CD1c-positive myeloid dendritic cell (primary cell): ENCODE measurements at regions not wholly inside any gene's neighbourhood (a gene's known extent, or its start where the extent isn't known, plus 50 kb on each side); places are given as distances from the start of the nearest gene placed in this dataset.
A peak's percentile ranks its signal among the peaks of the same experiment; 100 is the strongest.
"Not testable (repeated sequence)": the region's sequence is repeated elsewhere in the genome, so short reads cannot be mapped to it uniquely, and the experiment has no call there.

Experiments
- DNase-seq: peaks from one replicate; pipeline ENCODE4 v3.0.0-alpha.2; 2016; ENCODE audit errors: extremely low spot score

DNA sequence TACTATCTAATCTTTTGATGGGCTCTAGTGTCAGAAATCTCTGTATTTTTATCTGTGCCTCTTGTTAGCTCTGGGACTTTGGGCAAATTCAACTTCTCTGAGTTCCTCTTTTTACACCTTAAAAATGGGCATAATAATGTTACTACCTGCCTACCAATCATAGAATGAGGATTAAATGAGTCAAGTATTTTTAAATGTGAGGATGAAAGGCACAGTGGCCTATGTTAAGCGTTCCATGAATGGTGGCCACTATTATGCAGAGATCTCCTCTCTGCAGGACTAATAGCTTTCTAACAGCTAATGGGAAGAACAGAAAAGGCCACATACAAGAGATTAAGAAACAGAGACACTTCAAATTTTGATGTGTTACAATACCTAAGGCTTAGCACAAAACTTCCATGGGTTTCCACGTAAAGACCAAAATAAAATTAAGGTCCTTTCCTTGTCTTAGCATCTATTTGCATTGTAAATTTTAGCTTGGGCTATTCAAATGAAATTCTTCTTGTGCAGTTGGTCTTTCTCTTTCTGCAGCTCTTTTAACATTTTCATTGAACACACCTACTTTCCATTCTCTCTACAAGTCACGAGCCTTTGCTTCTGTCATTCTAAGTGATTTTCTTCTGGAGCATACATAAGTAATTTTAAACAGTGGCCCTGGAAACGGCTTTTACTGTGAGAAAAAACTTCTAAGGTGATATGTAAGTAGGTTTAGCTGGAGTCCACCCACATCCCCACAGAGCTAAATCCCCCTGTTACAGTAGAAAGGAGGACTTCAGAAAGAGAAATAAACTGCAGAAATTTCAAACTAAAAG lies 117.9 kb upstream of the MED14 start:
- DNase-seq, result no peak

DNA sequence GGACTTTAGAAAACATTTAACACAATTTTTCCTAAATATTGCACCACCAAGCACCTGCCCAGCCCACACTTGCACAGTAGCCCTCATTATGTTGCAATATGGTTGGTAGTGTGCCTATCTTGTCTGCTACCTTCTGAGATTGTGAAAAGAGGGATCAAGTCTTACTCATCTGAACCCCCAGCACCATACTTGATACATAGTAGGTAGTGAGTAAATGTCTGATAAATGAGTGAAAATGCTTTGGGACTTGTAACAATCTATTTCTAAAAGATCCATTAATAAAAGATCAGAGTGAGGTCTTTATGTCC lies 118.4 kb upstream of the MED14 start:
- no peak for DNase-seq

DNA sequence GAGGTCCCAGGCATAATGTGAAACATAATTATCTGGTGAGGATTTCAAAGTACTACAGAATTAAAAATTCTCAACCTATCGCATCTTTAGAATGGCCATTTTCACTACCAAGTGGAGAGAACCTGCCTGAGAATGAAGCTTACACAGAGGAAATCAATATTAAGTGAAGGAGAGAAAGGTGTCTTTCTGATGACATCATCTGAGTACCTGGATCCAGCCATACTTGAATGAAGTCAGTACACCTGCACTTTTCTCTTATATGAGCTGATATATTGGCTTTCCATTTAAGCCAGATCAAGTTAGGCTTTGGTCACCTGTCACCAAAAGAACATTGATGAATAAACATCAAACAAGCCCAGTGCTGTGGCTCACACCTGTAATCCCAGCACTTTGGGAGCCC lies 118.9 kb upstream of the MED14 start:
- no peak for DNase-seq

DNA sequence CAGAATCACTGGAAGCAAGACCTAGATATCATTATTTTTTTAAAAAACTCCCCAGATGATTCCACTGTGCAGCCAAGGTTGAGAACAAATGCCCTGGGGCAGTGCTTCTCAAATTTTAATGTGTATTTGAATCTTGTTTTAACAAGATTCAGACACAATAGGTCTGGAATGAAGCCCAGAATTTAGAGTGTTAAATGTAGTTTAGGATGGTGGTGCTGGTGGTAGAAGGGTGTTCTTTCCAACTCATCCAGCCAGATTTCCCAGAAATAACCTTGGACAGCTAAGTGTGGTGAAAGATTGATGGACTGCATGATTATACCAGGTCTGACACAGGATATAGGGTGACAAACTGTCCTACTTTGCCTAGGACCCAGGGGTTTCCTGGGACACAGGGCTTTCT lies 120.1 kb upstream of the MED14 start:
- DNase-seq, result no peak

DNA sequence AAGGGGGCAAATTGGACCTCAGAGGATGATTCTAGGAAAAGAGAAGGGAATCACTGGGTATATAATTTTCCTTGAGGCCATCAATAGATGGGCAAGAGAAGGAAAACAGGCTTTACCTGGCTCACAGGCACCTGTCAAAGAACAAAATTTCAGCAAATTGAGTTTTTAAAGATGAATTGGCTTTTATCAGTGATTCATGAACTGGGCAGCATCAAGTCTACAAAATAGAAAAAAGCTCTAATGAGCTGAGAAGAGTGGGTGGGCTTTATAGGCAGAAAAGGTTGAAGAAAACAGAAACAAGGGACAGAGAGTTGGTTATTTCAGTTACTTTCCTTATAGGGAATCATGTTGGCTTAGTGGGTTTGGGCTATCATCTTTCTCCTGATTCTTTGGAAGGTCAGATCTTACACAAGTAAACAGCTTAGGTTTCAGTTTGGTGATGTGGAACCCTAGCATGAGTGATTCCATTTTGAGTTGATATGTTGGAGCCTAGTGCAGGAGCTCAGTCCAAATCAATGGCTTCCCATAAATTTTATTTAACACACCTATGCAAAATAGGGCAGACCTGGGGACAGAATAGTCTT lies 120.7 kb upstream of the MED14 start:
- no peak for DNase-seq

DNA sequence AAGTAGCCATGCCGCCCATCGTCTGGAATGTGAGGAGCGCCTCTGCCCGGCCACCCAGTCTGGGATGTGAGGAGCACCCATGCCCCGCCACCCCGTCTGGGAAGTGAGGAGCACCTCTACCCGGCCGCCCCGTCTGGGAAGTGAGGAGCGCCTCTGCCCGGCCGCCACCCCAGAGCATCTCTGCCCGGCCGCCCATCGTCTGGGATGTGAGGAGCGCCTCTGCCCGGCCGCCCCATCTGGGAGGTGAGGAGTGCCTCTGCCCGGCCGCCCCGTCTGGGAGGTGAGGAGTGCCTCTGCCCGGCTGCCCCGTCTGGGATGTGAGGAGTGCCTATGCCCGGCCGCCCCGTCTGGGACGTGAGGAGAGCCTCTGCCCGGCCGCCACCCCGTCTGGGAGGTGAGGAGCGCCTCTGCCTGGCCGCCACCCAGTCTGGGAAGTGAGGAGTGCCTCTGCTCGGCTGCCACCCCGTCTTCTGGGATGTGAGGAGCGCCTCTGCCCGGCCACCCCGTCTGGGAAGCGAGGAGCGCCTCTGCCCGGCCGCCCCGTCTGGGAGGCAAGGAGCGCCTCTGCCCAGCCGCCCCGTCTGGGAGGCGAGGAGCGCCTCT lies 126.7 kb upstream of the MED14 start:
- DNase-seq, result not testable (repeated sequence)

DNA sequence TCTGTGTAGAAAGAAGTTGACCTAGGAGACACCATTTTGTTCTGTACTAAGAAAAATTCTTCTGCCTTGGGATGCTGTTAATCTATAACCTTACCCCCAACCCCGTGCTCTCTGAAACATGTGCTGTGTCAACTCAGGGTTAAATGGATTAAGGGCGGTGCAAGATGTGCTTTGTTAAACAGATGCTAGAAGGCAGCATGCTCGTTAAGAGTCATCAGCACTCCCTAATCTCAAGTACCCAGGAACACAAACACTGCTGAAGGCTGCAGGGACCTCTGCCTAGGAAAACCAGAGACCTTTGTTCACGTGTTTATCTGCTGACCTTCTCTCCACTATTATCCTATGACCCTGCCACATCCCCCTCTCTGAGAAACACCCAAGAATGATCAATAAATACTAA lies 127.9 kb upstream of the MED14 start:
- not testable (repeated sequence) for DNase-seq

DNA sequence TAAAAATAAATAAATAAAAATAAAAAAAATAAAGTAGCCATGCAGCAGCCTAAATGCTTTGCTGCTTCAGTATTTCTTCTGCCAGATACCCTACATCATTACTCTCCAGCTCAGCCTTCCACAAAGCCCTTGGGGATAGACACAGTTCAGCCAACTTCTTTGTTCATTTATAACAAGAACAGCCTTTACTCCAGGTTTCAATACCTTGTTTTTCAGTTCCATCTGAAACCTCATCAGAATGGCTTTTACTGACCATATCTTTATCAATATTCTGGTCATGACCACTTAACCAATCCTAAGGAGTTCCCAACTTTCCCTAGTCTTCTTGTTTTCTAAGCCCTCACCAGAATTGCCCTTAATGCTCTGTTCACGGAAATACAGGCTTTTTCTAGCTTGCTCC lies 128.3 kb upstream of the MED14 start:
- DNase-seq, result no peak

DNA sequence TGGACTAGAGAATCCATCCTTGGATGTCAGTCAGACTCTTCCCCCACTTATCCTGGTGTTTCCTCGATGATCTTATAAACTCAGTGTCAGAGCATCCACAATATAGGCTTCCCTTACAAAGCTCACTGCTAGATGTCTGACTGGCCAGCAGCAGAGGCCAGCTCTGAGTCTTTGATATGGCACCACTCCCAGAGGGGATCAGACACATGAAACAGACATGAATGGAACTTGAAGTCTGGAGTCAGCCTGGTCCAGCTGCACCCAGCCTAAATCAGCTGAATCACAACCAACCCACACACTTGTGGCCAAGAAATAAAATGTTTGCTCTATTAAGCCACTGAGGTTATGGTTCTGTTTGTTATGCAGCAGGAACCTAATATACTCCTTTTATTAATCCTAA lies 129.6 kb upstream of the MED14 start:
- DNase-seq, result no peak

DNA sequence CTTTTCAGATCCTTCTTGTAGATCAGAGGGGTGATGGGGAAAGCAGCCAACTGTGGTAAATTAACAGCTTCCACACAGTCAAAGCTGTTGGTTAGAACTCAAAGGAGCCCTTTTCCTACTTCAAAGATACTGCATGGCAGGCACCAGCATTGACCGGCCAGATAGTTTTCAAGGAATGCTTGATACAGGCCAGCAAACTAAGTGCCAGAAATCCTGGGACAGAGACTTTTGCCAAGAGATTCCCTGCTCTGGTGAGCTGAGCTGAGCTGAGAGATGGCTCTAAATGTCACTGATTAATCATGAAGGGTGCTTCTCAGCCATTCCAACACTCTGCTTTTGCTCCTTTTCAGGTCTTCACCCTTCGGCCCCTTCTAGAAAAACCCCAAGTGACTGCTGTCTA lies 131.6 kb upstream of the MED14 start:
- no peak for DNase-seq

DNA sequence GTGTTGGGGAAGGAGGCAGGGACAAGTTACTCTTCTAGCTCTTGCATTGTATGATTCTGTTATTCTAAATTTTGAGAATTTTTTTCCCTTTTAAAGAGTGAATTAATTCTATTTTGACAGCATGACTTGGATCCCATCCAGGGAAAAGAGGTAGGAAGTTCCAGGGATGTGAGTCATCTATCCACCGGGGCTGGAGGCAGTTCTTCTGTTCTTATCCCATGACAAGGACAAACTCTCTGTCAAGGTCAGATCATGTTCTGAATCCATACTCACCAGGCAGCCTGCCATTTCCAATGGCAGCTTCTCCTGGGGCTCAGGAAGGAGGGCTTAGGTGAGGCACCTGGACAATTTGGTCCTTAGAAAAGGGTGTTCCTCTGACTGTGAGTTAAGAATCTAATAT lies 132.0 kb upstream of the MED14 start:
- DNase-seq, result no peak

DNA sequence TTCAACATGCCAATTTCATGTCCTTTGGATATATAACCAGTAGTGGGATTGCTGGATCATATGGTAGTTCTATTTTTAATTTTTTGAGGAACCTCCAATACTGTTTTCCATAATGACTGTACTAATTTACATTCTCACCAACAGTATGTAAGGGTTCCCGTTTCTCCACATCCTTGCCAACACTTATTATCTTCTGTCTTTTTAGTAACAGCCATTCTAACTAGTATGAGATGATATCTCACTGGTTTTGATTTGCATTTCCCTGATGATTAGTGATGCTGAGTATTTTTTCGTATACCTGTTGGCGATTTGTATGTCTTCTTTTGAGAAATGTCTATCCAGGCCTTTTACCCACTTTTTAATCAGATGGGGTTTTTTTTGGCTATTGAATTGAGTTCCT lies 133.5 kb upstream of the MED14 start:
- DNase-seq, result no peak

DNA sequence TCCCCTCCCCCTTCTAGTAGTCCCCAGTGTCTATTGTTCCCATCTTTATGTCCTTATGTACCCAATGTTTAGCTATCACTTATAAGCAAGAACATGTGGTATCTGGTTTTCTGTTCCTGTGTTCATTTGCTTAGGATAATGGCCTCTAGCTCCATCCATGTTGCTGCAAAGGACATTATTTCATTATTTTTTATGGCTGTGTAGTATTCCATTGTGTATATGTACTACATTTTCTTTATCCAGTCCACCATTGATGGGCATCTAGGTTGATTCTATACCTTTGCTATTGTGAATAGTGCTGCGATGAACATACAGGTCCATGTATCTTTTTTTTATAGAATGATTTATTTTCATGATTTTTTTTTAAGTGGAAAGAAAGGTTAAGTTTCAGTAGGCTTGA lies 135.6 kb upstream of the MED14 start:
- DNase-seq, result not testable (repeated sequence)

DNA sequence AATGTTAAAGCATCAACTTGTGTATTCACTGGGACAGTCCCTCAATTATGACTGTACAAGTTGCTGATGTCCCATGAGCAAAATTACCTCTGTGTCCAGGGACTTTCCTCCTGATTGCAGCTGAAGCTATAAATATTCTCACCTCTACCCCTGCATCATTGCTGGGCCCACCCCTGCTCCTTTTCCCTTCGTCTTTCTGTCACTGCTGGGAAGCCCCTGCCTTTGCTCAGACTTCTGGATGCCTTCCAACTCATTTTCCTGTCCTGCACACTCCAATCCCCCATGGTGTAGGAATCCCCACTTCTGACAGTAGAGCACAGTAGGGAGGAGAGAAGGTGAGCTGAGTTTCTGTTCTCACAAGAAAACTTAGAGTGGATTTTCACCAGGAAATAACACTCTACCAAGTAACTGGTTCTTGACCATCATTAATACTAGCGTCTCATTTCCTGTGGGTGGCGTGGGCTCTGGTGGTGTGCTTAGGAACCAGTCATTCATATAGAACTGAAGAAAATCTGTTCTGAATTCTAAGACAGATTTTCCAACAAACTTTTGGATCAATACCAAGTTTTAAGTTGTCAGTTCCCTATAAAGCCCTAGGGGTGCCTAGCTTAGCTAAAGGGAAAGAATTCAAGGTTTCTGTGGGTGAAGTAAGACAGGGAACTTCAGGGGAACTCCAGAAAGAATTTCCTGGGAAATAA lies 136.2 kb upstream of the MED14 start:
- peak; percentile 18 for DNase-seq

DNA sequence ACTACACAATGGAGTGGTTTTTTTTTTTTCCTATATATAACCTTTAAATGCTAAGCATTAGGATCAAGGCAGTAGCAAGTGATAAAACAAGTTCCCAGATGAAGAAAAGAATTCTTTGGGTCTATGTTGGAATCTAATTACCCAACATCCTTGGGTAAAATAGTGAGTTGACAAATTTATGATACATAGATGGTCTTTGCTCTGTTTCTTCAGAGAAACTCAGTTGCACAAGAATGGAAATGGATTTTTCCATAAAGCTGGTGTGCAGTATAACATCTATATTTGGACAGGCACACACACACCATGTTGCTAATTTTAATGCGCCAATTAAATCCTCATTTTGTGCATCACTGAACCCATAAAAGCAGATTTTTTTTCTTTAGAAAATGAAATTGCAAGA lies 137.0 kb upstream of the MED14 start:
- DNase-seq, result no peak

DNA sequence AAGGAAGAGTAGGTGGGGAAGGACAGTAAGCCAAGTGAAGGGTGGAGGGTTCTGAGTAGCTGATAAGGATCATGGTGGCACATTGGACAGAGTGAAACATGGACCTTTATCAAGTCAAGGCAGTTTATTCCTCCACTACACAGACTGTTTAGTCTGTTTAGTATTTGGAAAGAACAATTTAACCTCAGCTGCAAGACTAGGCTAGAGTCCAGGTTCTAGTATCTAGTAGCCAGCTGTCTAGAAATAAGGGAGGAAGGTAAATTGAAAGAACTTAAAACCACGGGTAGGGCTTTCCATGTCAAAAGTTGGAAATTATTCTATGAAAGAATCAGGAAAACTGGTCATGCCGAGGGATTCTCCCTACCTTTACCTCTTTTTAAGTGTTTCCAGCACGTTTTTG lies 140.1 kb upstream of the MED14 start:
- no peak for DNase-seq

DNA sequence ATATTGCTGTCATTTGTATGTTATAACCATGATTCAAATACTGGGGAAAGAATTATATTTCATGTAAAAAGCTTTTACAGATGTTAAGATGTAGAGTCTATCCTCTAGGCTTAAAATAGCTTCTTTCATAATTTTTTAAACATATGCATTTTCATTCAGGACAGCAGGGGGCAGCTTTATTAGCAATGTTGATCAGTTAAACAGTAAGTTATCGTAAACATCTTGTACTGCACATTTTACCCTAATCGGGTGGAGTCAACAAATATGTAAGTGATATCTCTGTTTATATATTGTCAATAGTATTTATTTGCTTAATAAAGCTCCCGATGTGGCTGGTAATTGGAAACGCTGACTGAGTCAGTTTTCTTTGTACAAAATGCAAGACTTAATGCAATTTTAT lies 142.5 kb upstream of the MED14 start:
- DNase-seq, result peak; percentile 43

DNA sequence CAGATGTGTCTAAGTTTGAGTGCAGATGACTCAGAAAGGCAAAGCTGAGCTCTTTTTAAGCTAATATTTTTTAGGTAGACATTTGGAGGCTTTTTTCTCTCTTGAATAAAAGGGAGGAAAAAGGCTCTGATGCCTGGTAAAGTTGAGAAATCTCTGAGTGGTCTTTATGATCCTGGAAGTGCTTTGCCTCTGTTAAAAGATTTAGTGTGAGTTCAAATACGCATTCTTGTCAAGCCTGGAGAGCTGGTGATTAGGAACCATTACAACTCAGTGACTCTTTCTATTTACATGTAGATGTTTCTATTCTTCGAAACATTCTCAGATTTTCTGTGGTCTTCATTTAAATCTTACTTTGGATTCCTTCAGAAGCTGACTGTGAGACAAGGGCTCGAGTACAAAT lies 143.4 kb upstream of the MED14 start:
- no peak for DNase-seq

DNA sequence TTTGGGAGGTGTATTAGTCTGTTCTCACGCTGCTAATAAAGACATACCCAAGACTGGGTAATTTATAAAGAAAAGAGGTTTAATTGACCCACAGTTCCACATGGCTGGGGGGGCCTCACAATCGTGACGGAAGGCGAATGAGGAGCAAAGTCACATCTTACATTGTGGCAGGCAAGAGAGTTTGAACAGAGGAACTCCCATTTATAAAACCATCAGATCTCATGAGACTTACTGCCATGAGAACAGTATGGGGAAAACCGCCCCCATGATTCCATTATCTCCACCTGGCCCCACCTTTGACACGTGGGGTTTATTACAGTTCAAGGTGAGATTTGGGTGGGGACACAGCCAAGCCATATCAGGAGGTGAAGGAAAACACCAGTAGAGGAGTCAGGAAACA lies 143.8 kb upstream of the MED14 start:
- not testable (repeated sequence) for DNase-seq

DNA sequence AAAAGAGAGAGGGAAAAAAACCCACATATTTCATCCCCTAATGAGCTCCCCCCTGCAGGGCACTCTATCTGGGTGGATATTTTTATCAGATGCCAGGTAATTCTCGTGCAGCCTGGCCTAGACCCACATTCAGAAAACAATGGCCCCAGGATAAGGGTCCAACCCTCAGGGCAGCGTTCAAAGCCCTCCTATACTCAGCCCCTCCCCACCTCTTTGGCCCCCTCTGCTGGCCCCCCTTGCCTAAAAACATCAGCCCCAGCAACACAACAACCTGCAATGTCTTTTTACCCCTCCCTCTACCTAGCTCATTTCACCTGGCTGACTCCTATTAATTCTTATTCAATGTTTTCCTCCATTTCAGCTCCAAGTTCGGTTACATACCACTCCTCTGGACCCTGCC lies 145.4 kb upstream of the MED14 start:
- DNase-seq, result no peak

DNA sequence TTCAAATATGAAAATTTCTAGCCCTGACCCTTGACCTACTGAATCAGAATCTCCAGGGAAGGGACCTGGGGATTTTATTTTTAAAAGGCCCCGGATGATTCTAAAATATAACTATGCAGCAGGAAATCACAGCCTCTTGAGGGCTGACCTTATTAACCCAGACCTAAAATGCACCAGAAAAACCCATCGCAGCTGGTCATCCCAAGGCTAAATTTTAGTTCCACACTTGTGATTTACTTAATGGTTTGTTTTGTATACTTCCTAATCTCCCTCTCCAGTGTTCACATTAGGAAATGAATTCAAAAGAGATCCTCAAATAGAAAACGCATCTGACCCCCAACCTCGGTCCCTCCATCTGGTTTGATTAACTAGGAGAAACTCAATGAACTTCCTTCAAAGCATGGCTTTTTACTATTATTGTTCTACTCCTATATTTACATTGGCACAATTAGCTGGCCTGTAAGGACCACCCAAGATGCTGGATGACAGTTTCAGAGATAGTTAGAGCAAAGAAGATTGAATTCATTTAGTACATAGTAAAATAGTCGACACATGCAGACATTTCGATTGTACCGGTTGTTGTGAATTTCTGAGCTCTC lies 147.8 kb upstream of the MED14 start:
- DNase-seq, result no peak

DNA sequence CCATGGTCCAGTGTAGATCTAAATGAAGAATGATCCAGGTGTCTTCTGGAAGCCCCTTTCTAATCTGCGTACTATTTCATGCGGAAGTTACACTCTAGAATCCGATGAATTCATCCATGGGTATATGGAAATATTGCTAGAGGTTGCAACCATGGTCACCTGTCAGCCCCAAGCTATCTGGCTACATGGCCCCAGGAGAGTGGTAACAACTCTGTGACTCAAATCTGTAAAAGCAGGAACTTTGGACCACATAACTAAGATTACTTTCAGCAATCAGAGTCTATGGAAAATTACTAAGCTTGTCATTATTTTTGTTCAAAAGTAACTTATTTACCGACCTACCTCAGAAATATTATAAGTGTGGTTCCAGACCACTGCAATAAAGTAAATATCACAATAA lies 150.6 kb upstream of the MED14 start:
- no peak for DNase-seq

DNA sequence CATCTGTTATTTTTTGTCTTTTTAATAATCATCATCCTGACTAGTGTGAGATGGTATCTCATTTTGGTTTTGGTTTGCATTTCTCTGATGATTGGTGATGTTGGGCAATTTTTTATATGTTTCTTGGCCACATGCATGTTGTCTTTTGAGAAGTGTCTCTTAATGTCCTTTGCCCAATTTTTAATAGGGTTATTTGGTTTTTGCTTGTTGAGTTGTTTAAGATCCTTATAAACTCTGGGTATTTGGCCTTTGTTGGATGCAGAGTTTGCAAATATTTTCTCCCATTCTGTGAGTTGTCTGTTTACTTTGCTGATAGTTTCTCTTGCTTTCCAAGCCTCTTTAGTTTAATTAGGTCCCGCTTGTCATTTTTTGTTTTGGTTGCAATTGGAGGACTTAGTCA lies 152.1 kb upstream of the MED14 start:
- DNase-seq, result no peak
